HG03558 (cell line): ENCODE measurements at regions not wholly inside any gene's neighbourhood (a gene's known extent, or its start where the extent isn't known, plus 50 kb on each side); places are given as distances from the start of the nearest gene placed in this dataset.
A peak's percentile ranks its signal among the peaks of the same experiment; 100 is the strongest.

Experiments used
- ATAC-seq: cut with Tn5 transposase; IDR thresholded peaks from one replicate; pipeline ENCODE4 v1.9.1; 2021; ENCODE audit warnings: moderate number of reproducible peaks; ENCODE audit not compliant: unreplicated experiment; ENCODE audit errors: extremely low read depth

GRCh38 chr6:164928057-164928727 lies 381.2 kb downstream of the C6orf118 start:
- no peak for ATAC-seq

- peak; percentile 67 for ATAC-seq
Measured at GRCh38 chr6:164927288-164928056, 381.9 kb downstream of the C6orf118 start.

GRCh38 chr6:164926686-164927085 lies 382.7 kb downstream of the C6orf118 start:
- no peak for ATAC-seq

GRCh38 chr6:164925681-164926530 lies 383.5 kb downstream of the C6orf118 start:
- ATAC-seq: no peak

- ATAC-seq: no peak
Measured at GRCh38 chr6:164924674-164925073, 384.7 kb downstream of the C6orf118 start.

- ATAC-seq: no peak
Measured at GRCh38 chr6:164917211-164917610, 392.2 kb downstream of the C6orf118 start.

- ATAC-seq: no peak
Measured at GRCh38 chr6:164916087-164916486, 393.3 kb downstream of the C6orf118 start.

GRCh38 chr6:164911873-164912580 lies 397.4 kb downstream of the C6orf118 start:
- no peak for ATAC-seq

GRCh38 chr6:164911151-164911550 lies 398.3 kb downstream of the C6orf118 start:
- ATAC-seq: no peak

GRCh38 chr6:164906766-164907165 lies 402.6 kb downstream of the C6orf118 start:
- ATAC-seq: no peak

GRCh38 chr6:164905311-164905710 lies 404.1 kb downstream of the C6orf118 start:
- no peak for ATAC-seq

GRCh38 chr6:164898412-164898811 lies 411.0 kb downstream of the C6orf118 start:
- ATAC-seq: no peak

- no peak for ATAC-seq
Measured at GRCh38 chr6:164897523-164898235, 411.7 kb downstream of the C6orf118 start.

- ATAC-seq: no peak
Measured at GRCh38 chr6:164889980-164890379, 419.4 kb downstream of the C6orf118 start.

- no peak for ATAC-seq
Measured at GRCh38 chr6:164887660-164888059, 421.7 kb downstream of the C6orf118 start.

- ATAC-seq: no peak
Measured at GRCh38 chr6:164882236-164882635, 427.2 kb downstream of the C6orf118 start.

GRCh38 chr6:164871783-164872182 lies 437.6 kb downstream of the C6orf118 start:
- ATAC-seq: no peak

GRCh38 chr6:164870164-164870563 lies 439.2 kb downstream of the C6orf118 start:
- no peak for ATAC-seq

- ATAC-seq: no peak
Measured at GRCh38 chr6:164861967-164862366, 447.4 kb downstream of the C6orf118 start.

- no peak for ATAC-seq
Measured at GRCh38 chr6:164859816-164860215, 449.6 kb downstream of the C6orf118 start.
